ENCODE measurements at regions not wholly inside any gene's neighbourhood (a gene's known extent, or its start where the extent isn't known, plus 50 kb on each side); places are given as distances from the start of the nearest gene placed in this dataset.

DNA sequence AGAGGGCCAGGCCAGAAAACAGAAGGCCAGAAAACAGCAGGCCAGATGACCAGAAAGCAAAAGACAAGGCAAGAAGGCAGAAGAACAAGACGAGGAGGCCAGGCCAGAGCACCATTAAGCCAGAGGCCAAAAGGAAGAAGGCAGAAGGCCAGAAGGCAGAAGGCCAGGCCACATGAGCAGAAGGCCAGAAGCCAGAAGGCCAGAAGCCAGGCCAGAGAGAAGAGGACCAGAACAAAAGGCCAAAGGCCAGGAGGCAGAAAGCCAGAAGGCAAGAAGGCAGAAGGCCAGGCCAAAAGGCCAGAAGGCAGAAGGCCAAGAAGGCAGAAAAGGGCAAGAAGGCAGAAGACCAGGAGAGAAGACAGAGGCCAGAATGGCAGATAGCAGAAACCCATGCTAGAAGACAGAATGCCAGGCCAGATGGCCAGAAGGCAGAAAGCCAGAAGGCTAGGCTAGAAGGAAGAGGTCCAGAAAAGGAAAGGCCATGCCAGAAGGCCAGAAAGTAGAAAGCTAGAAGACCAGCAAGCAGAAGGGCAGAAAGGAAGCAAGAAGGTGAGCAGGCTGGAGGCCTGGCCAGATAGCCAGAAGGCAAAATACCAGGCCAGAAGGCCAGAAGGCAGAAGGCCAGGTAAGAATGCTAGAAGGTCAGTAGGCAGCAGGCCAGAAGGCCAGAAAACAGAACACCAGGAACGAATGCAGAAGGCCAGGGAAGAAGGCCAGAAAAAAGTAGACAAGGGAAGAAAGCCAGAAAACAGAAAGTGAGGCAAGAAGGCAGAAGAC, 187.6 kb downstream of the TUBA3C start:
- ChIA-PET CTCF (no interaction called here), POLR2A (no interaction called here), RAD21 (ENCODE audit: low non-redundant PET in 1 of 2, low total read pairs in 2 of 2, uncharacterized antibody in 2 of 2, unreplicated experiment in 2 of 2) (no interaction called here)
- Histone ChIP-seq H3K4me2 (ENCODE audit: low read length) (no peak overlapping the region), H3K79me2 (ENCODE audit: insufficient read depth, low read length) (no peaks in the 10 kb centered on the region), H3K9me3 (ENCODE audit: control insufficient read depth in 1 of 2, insufficient read depth in 1 of 2, low read depth in 1 of 2, low read length in 2 of 2) (peaks cover 18 to 55% of the 10 kb centered on the region in 2 experiments; a peak in 2 of 4 replicates), H3K9me2 (ENCODE audit: insufficient read depth) (no peaks in the 10 kb centered on the region), H3K27ac (ENCODE audit: low read depth, low read length) (no peak overlapping the region), H4K20me1 (ENCODE audit: insufficient read depth) (no peaks in the 10 kb centered on the region), H3K36me3 (ENCODE audit: control insufficient read depth in 1 of 2, insufficient read depth in 2 of 2, low read length in 2 of 2) (no peaks in the 10 kb centered on the region), H3K27me3 (ENCODE audit: insufficient read depth, low read length) (no peaks in the 10 kb centered on the region), H3K4me3 (replicated peaks in 1 of 2; ENCODE audit: low read depth in 1 of 2, low read length in 2 of 2) (no peak overlapping the region), H2AFZ (ENCODE audit: low read depth, low read length, poor library complexity, severe bottlenecking) (no peak overlapping the region), H3K9ac (ENCODE audit: low read length) (no peak overlapping the region), H3K4me1 (ENCODE audit: control insufficient read depth in 1 of 2, insufficient read depth in 2 of 2, low read length in 2 of 2) (no peaks in the 10 kb centered on the region)
- DNase-seq (ENCODE audit: low read depth, low spot score) (no peak), ATAC-seq (no peak)
- intact Hi-C loops (cut with micrococcal nuclease): no loop called here
- no TSS peak for BruUV-seq (replicated peaks)
- TF ChIP-seq, protein P1, sequence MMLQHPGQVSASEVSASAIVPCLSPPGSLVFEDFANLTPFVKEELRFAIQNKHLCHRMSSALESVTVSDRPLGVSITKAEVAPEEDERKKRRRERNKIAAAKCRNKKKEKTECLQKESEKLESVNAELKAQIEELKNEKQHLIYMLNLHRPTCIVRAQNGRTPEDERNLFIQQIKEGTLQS (IDR thresholded peaks at IDR 0.05): no peak
- no peak for TF ChIP-seq SIN3A (IDR thresholded peaks at IDR 0.05; ENCODE audit: low read depth)

DNA sequence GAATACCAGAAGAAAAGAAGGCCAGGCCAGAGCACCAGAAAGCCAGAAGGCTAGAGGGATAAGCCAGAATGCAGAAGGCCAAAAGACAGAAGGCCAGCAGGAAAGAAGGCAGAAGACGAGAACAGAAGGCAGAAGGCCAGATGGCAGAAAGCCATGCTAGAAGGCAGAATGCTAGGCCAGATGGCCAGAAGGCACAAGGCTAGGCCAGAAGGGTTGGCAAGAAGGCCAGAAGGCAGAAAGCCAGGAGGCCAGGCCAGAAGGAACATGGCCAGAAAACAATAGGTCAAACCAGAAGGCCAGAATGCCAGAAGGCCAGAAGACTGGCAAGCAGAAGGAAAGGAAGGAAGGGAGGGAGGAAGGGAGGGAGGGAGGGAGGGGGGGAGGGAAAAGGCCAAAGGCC, 188.8 kb downstream of the TUBA3C start:
- no TSS peak for BruUV-seq (replicated peaks)
- no peak overlapping the region for H3K9ac ChIP-seq (ENCODE audit: low read length)
- no peaks in the 10 kb centered on the region for H3K79me2 ChIP-seq (ENCODE audit: insufficient read depth, low read length)
- H3K4me1 ChIP-seq (ENCODE audit: control insufficient read depth in 1 of 2, insufficient read depth in 2 of 2, low read length in 2 of 2): no peaks in the 10 kb centered on the region
- ChIA-PET CTCF (no interaction called here), POLR2A (no interaction called here), RAD21 (ENCODE audit: low non-redundant PET in 1 of 2, low total read pairs in 2 of 2, uncharacterized antibody in 2 of 2, unreplicated experiment in 2 of 2) (no interaction called here)
- H3K4me3 ChIP-seq (replicated peaks in 1 of 2; ENCODE audit: low read depth in 1 of 2, low read length in 2 of 2): no peak overlapping the region
- intact Hi-C loops (cut with micrococcal nuclease): no loop called here
- no peak overlapping the region for H3K27ac ChIP-seq (ENCODE audit: low read depth, low read length)
- H3K36me3 ChIP-seq (ENCODE audit: control insufficient read depth in 1 of 2, insufficient read depth in 2 of 2, low read length in 2 of 2): no peaks in the 10 kb centered on the region
- no peak for DNase-seq (ENCODE audit: low read depth, low spot score)
- no peak for ATAC-seq
- H3K9me3 ChIP-seq (ENCODE audit: control insufficient read depth in 1 of 2, insufficient read depth in 1 of 2, low read depth in 1 of 2, low read length in 2 of 2): peaks cover 18 to 47% of the 10 kb centered on the region in 2 experiments; a peak in 2 of 4 replicates
- no peak overlapping the region for H2AFZ ChIP-seq (ENCODE audit: low read depth, low read length, poor library complexity, severe bottlenecking)
- no peaks in the 10 kb centered on the region for H4K20me1 ChIP-seq (ENCODE audit: insufficient read depth)
- TF ChIP-seq, protein P2, sequence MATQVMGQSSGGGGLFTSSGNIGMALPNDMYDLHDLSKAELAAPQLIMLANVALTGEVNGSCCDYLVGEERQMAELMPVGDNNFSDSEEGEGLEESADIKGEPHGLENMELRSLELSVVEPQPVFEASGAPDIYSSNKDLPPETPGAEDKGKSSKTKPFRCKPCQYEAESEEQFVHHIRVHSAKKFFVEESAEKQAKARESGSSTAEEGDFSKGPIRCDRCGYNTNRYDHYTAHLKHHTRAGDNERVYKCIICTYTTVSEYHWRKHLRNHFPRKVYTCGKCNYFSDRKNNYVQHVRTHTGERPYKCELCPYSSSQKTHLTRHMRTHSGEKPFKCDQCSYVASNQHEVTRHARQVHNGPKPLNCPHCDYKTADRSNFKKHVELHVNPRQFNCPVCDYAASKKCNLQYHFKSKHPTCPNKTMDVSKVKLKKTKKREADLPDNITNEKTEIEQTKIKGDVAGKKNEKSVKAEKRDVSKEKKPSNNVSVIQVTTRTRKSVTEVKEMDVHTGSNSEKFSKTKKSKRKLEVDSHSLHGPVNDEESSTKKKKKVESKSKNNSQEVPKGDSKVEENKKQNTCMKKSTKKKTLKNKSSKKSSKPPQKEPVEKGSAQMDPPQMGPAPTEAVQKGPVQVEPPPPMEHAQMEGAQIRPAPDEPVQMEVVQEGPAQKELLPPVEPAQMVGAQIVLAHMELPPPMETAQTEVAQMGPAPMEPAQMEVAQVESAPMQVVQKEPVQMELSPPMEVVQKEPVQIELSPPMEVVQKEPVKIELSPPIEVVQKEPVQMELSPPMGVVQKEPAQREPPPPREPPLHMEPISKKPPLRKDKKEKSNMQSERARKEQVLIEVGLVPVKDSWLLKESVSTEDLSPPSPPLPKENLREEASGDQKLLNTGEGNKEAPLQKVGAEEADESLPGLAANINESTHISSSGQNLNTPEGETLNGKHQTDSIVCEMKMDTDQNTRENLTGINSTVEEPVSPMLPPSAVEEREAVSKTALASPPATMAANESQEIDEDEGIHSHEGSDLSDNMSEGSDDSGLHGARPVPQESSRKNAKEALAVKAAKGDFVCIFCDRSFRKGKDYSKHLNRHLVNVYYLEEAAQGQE (IDR thresholded peaks at IDR 0.05; ENCODE audit: low read depth): no peak
- TF ChIP-seq SP1 (IDR thresholded peaks at IDR 0.05; ENCODE audit: low read depth) (no peak), ELF1 (IDR thresholded peaks at IDR 0.05; ENCODE audit: borderline replicate concordance, low read depth) (no peak), POLR2A (IDR thresholded peaks at IDR 0.05; ENCODE audit: borderline replicate concordance, extremely low read depth, insufficient read depth, insufficient read length) (no peak), SRF (IDR thresholded peaks at IDR 0.05; ENCODE audit: low read depth) (no peak), CBX3 (IDR thresholded peaks at IDR 0.05; ENCODE audit: low read depth) (no peak)
- TF ChIP-seq, protein P3, sequence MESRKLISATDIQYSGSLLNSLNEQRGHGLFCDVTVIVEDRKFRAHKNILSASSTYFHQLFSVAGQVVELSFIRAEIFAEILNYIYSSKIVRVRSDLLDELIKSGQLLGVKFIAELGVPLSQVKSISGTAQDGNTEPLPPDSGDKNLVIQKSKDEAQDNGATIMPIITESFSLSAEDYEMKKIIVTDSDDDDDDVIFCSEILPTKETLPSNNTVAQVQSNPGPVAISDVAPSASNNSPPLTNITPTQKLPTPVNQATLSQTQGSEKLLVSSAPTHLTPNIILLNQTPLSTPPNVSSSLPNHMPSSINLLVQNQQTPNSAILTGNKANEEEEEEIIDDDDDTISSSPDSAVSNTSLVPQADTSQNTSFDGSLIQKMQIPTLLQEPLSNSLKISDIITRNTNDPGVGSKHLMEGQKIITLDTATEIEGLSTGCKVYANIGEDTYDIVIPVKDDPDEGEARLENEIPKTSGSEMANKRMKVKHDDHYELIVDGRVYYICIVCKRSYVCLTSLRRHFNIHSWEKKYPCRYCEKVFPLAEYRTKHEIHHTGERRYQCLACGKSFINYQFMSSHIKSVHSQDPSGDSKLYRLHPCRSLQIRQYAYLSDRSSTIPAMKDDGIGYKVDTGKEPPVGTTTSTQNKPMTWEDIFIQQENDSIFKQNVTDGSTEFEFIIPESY (IDR thresholded peaks at IDR 0.05; ENCODE audit: extremely low read depth, insufficient replicate concordance, low read length): no peak
- H3K4me2 ChIP-seq (ENCODE audit: low read length): no peak overlapping the region
- no peaks in the 10 kb centered on the region for H3K9me2 ChIP-seq (ENCODE audit: insufficient read depth)
- no peaks in the 10 kb centered on the region for H3K27me3 ChIP-seq (ENCODE audit: insufficient read depth, low read length)

Measured in HCT116 (cell line).